Smooth muscle cell (in vitro differentiated cells): ENCODE measurements at regions not wholly inside any gene's neighbourhood (a gene's known extent, or its start where the extent isn't known, plus 50 kb on each side); places are given as distances from the start of the nearest gene placed in this dataset.
"Not testable (repeated sequence)": the region's sequence is repeated elsewhere in the genome, so short reads cannot be mapped to it uniquely, and the experiment has no call there.

ENCODE experiments used
- DNase-seq: peaks from one replicate; lab custom pipeline; 2025; ENCODE audit not compliant: unreplicated experiment; lab: John Stamatoyannopoulos, UW
- H2AFZ ChIP-seq: fragments of 200-600 bp; sonication (generic); 2 replicates; pipeline ENCODE4 v1.6.0; 2016; ENCODE audit warnings: antibody characterized with exemption, low read depth, mild to moderate bottlenecking
- H3F3A ChIP-seq: fragments of 200-600 bp; sonication (generic); 2 replicates; pipeline ENCODE4 v1.6.0; 2017; ENCODE audit warnings: antibody characterized with exemption, low read depth
- H3K27ac ChIP-seq: fragments of 200-600 bp; sonication (generic); 2 replicates; pipeline ENCODE4 v1.5.1; 2016; ENCODE audit warnings: low read depth, mild to moderate bottlenecking
- H3K27me3 ChIP-seq: fragments of 200-600 bp; sonication (generic); 2 replicates; pipeline ENCODE4 v1.6.1; 2016; ENCODE audit warnings: low read depth, mild to moderate bottlenecking
- H3K36me3 ChIP-seq: fragments of 200-600 bp; sonication (generic); 2 replicates; pipeline ENCODE4 v1.5.1; 2016; ENCODE audit warnings: low read depth
- H3K4me1 ChIP-seq: fragments of 200-600 bp; sonication (generic); 2 replicates; pipeline ENCODE4 v1.5.1; 2016; ENCODE audit warnings: low read depth
- H3K4me2 ChIP-seq: fragments of 200-600 bp; sonication (generic); 2 replicates; pipeline ENCODE4 v1.6.0; 2016; ENCODE audit warnings: mild to moderate bottlenecking
- H3K4me3 ChIP-seq: fragments of 200-600 bp; sonication (generic); 2 replicates; pipeline ENCODE4 v1.5.1; 2016; ENCODE audit warnings: mild to moderate bottlenecking
- H3K79me2 ChIP-seq: fragments of 200-600 bp; sonication (generic); 2 replicates; pipeline ENCODE4 v1.6.0; 2016; ENCODE audit warnings: low read depth, mild to moderate bottlenecking
- H3K9ac ChIP-seq: fragments of 200-600 bp; sonication (generic); 2 replicates; pipeline ENCODE4 v1.6.0; 2016; ENCODE audit warnings: low read depth
- H3K9me3 ChIP-seq: fragments of 200-600 bp; sonication (generic); replicated peaks from 2 replicates; pipeline ENCODE4 v1.5.1; 2016; ENCODE audit warnings: low read depth
- H4K20me1 ChIP-seq: fragments of 200-600 bp; sonication (generic); 2 replicates; pipeline ENCODE4 v1.6.0; 2016; ENCODE audit warnings: low read depth
- CTCF ChIP-seq: fragments of 200-600 bp; sonication (generic); IDR thresholded peaks from 2 replicates; pipeline ENCODE4 v1.5.1; 2017; ENCODE audit warnings: borderline replicate concordance, mild to moderate bottlenecking, antibody characterized with exemption; ENCODE audit not compliant: insufficient read depth, poor library complexity, severe bottlenecking
- WGBS: methylation state at CpG from one replicate; pipeline ENCODE4 v1.1.7; 2016; ENCODE audit warnings: low lambda C conversion rate; 5-methylcytosine and 5-hydroxymethylcytosine counted together

GRCh38 chr7:149681274-149681673 is 92.1 kb downstream of the ZNF467 start:
- H3F3A ChIP-seq, result no peaks in the 10 kb centered on the region
- no peaks in the 10 kb centered on the region for H3K4me1 ChIP-seq
- 30% methylated on average over 1 of the region's 1 CpG for WGBS
- no peak for TF ChIP-seq CTCF
- H3K9me3 ChIP-seq, result no peaks in the 10 kb centered on the region
- no peak overlapping the region for H3K4me3 ChIP-seq
- no peaks in the 10 kb centered on the region for H4K20me1 ChIP-seq
- no peaks in the 10 kb centered on the region for H3K79me2 ChIP-seq
- no peak overlapping the region for H3K27ac ChIP-seq
- no peak overlapping the region for H3K4me2 ChIP-seq
- H3K36me3 ChIP-seq, result no peaks in the 10 kb centered on the region
- DNase-seq, result no peak
- H2AFZ ChIP-seq, result no peak overlapping the region
- no peaks in the 10 kb centered on the region for H3K27me3 ChIP-seq
- H3K9ac ChIP-seq, result no peak overlapping the region

- no peak overlapping the region for H2AFZ ChIP-seq
- no peaks in the 10 kb centered on the region for H3K9me3 ChIP-seq
- WGBS, result 76% methylated on average over 2 of the region's 2 CpGs
- DNase-seq, result no peak
- TF ChIP-seq CTCF, result no peak
- no peaks in the 10 kb centered on the region for H3K27me3 ChIP-seq
- no peak overlapping the region for H3K27ac ChIP-seq
- no peaks in the 10 kb centered on the region for H3K4me1 ChIP-seq
- H4K20me1 ChIP-seq, result no peaks in the 10 kb centered on the region
- H3K79me2 ChIP-seq, result no peaks in the 10 kb centered on the region
- H3K36me3 ChIP-seq, result no peaks in the 10 kb centered on the region
- H3K4me3 ChIP-seq, result no peak overlapping the region
- no peak overlapping the region for H3K4me2 ChIP-seq
- H3F3A ChIP-seq, result no peaks in the 10 kb centered on the region
- H3K9ac ChIP-seq, result no peak overlapping the region
Measured at GRCh38 chr7:149680331-149681025, 92.9 kb downstream of the ZNF467 start.

GRCh38 chr7:149674728-149675385 is 98.5 kb downstream of the ZNF467 start:
- H2AFZ ChIP-seq, H3K9me3 ChIP-seq, H3K36me3 ChIP-seq, H3K9ac ChIP-seq, H3K4me3 ChIP-seq, H3K27ac ChIP-seq, DNase-seq, H3K4me2 ChIP-seq, H3K4me1 ChIP-seq, H3K79me2 ChIP-seq, H4K20me1 ChIP-seq, H3F3A ChIP-seq, H3K27me3 ChIP-seq: not testable (repeated sequence)
- WGBS, result 81% methylated on average over 10 of the region's 10 CpGs

- no peak for TF ChIP-seq CTCF
- no peaks in the 10 kb centered on the region for H3K36me3 ChIP-seq
Measured at GRCh38 chr7:149673006-149673405, 100.4 kb downstream of the ZNF467 start.

More at GRCh38 chr7:149673006-149673405, 100.4 kb downstream of the ZNF467 start:
- WGBS, result 90% methylated on average over 5 of the region's 5 CpGs
- no peak overlapping the region for H2AFZ ChIP-seq
- H3K9me3 ChIP-seq, result no peaks in the 10 kb centered on the region
- no peaks in the 10 kb centered on the region for H3K79me2 ChIP-seq
- no peaks in the 10 kb centered on the region for H4K20me1 ChIP-seq
- H3K4me3 ChIP-seq, result no peak overlapping the region
- DNase-seq, result no peak
- no peaks in the 10 kb centered on the region for H3F3A ChIP-seq
- no peaks in the 10 kb centered on the region for H3K27me3 ChIP-seq
- H3K4me1 ChIP-seq, result no peaks in the 10 kb centered on the region
- H3K27ac ChIP-seq, result no peak overlapping the region
- no peak overlapping the region for H3K9ac ChIP-seq
- no peak overlapping the region for H3K4me2 ChIP-seq
